ENCODE measurements at regions not wholly inside any gene's neighbourhood (a gene's known extent, or its start where the extent isn't known, plus 50 kb on each side); places are given as distances from the start of the nearest gene placed in this dataset.

DNA sequence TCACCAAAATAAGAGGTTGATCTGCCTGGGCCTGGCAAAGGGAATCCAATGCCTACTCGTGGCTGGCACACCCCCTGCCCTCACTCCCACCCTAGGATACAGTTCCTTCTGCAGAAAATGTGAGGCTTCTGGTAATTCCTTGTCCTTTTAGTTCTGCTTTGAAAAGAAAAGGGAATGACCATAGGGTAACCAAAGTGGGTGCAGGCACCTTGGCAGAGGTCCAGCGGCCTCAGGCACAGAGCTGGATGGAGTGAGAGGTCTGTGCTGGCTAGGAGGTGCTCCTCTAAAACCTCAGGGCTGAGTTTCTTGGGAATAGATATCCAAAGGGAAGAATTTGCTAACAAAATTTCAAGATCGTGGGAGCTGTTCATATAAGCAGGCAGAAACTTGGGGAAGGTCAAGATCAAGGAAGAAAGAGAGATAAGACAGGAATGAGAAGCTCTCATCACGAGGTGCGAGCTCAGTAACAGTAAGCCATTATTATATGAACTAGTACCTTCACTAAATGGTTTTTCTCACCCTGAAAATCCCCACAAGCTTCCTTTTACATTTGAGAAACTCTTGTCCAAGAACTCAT is 293.1 kb upstream of the LYPLAL1 start:
- H3K27ac ChIP-seq: no peak overlapping the region
- WGBS, 2 donors: 63 to 79% methylated on average over 5 of the region's 5 CpGs
- no peaks in the 10 kb centered on the region for H3K27me3 ChIP-seq
- no peaks in the 10 kb centered on the region for H3K9me3 ChIP-seq
- no peaks in the 10 kb centered on the region for H3K4me1 ChIP-seq
- H3K36me3 ChIP-seq: no peaks in the 10 kb centered on the region
- no peak for DNase-seq
- intact Hi-C loops (cut with DNase I): no loop called here
- H3K4me3 ChIP-seq: no peak overlapping the region
- no peak for TF ChIP-seq POLR2A (IDR thresholded peaks at IDR 0.05)
- TF ChIP-seq, protein P1, sequence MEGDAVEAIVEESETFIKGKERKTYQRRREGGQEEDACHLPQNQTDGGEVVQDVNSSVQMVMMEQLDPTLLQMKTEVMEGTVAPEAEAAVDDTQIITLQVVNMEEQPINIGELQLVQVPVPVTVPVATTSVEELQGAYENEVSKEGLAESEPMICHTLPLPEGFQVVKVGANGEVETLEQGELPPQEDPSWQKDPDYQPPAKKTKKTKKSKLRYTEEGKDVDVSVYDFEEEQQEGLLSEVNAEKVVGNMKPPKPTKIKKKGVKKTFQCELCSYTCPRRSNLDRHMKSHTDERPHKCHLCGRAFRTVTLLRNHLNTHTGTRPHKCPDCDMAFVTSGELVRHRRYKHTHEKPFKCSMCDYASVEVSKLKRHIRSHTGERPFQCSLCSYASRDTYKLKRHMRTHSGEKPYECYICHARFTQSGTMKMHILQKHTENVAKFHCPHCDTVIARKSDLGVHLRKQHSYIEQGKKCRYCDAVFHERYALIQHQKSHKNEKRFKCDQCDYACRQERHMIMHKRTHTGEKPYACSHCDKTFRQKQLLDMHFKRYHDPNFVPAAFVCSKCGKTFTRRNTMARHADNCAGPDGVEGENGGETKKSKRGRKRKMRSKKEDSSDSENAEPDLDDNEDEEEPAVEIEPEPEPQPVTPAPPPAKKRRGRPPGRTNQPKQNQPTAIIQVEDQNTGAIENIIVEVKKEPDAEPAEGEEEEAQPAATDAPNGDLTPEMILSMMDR (IDR thresholded peaks at IDR 0.05): no peak

DNA sequence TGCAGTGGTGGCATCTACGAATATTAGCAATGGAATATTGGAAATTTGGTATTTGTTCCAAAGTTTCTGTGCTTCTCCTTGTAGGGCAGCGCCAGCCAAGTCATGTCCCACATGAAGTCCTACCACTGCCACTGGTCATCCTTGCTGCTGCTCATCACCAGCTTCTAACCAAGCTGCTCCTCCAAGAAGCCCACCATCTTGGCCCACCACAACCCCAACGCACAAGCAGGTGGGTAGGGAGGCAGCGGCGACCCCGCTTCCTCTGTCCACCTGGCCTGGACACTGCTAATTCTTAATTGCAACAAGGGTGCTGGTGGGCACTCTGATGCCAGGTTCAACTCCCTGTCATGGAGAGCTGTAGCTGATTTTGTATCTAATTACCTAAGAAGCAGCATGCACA is 291.2 kb upstream of the LYPLAL1 start:
- TF ChIP-seq, protein P1 (IDR thresholded peaks at IDR 0.05): no peak
- no peak for TF ChIP-seq POLR2A (IDR thresholded peaks at IDR 0.05)
- WGBS, 2 donors: 82 to 92% methylated on average over 4 to 6 of the region's 6 CpGs
- no peak for DNase-seq
- Histone ChIP-seq H3K4me3 (no peak overlapping the region), H3K36me3 (no peaks in the 10 kb centered on the region), H3K27ac (no peak overlapping the region), H3K27me3 (no peaks in the 10 kb centered on the region), H3K9me3 (no peaks in the 10 kb centered on the region), H3K4me1 (no peaks in the 10 kb centered on the region)
- intact Hi-C loops (cut with DNase I): no loop called here

- Histone ChIP-seq H3K27me3 (no peaks in the 10 kb centered on the region), H3K36me3 (no peaks in the 10 kb centered on the region), H3K27ac (no peak overlapping the region), H3K4me3 (no peak overlapping the region), H3K9me3 (no peaks in the 10 kb centered on the region), H3K4me1 (peaks cover 0 to 20% (median 0%) of the 10 kb centered on the region in 3 donors)
- DNase-seq: no peak
- 50 to 55% methylated on average over 6 of the region's 6 CpGs for WGBS, 2 donors
- TF ChIP-seq, protein P1 (IDR thresholded peaks at IDR 0.05): no peak
- TF ChIP-seq POLR2A (IDR thresholded peaks at IDR 0.05): no peak
- intact Hi-C loops (cut with DNase I): no loop called here
These were observed 287.4 kb upstream of the LYPLAL1 start for GRCh38 chr1:218886101-218886871.

DNA sequence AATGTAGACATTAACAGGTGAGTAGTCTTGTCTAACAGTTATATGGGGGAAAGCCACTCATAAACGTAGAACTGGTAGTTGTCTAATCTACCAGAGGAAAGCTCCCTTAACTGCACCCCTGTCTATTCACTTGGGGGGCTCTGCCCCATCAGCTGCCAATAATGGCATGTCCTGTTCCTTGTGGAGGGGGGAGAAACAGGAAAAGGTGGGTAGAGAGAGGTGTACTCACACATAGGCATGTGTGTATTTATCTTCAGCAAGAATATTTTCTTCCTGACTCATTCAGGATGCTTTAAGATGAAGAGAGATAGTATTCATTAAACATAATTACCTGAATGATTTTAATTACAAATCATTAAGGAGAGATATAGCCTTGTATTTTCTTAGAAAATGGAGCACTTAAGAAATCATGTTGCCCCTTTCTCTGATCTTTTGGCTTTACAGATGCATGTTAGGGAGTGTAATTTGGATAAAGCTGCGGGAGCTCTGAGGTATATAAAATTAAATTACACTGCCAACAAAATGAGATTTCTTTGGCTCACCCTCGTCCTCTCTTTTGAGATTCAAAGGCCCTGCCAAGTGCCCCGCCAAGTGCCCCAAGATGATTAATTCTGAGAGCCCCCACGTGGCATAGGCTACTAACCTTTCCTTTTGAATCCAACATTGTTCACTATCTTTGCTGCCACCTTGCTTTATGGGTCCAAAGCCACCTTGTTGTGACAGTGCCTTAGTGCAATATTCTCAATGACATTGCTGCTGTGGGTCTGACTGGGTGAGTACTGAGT is 286.3 kb upstream of the LYPLAL1 start:
- no peaks in the 10 kb centered on the region for H3K9me3 ChIP-seq
- no peaks in the 10 kb centered on the region for H3K27me3 ChIP-seq
- H3K4me3 ChIP-seq: no peak overlapping the region
- peaks cover 0 to 20% (median 0%) of the 10 kb centered on the region in 3 donors for H3K4me1 ChIP-seq
- no peak overlapping the region for H3K27ac ChIP-seq
- WGBS, 2 donors: 57 to 64% methylated on average over 5 of the region's 5 CpGs
- intact Hi-C loops (cut with DNase I): no loop called here
- H3K36me3 ChIP-seq: no peaks in the 10 kb centered on the region
- DNase-seq: no peak
- no peak for TF ChIP-seq POLR2A (IDR thresholded peaks at IDR 0.05)
- TF ChIP-seq, protein P1 (IDR thresholded peaks at IDR 0.05): no peak

DNA sequence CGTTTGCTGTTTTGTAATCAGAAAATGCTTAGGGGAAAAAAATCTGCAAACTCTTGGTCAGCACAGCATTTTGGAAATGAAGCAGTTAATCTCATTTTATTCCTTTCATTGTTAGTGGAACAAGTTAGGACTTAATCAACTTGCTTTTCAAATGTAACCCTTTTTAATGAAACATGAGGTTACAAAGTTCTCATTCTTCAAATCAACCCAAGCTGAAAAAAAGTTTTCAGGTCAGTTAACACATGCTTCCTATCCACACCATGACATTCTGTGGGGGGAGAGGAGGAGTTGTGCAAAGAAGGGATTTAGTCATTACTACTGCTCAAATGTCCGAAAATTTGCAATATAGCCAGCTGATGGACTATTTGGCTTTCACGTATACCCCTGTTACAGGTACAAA is 283.2 kb upstream of the LYPLAL1 start:
- intact Hi-C loops (cut with DNase I): no loop called here
- Histone ChIP-seq H3K9me3 (no peaks in the 10 kb centered on the region), H3K4me3 (no peak overlapping the region), H3K36me3 (no peaks in the 10 kb centered on the region), H3K27ac (no peak overlapping the region), H3K4me1 (peaks cover 0 to 20% (median 0%) of the 10 kb centered on the region in 3 donors), H3K27me3 (no peaks in the 10 kb centered on the region)
- WGBS, 2 donors: 35 to 46% methylated on average over 3 of the region's 3 CpGs
- DNase-seq: no peak
- TF ChIP-seq POLR2A (IDR thresholded peaks at IDR 0.05): no peak
- TF ChIP-seq, protein P1 (IDR thresholded peaks at IDR 0.05): no peak

Data from esophagus squamous epithelium (tissue), 5 donors.